Embryonic facial prominence (tissue), 1 donor: ENCODE measurements at regions not wholly inside any gene's neighbourhood (a gene's known extent, or its start where the extent isn't known, plus 50 kb on each side); places are given as distances from the start of the nearest gene placed in this dataset.
"Not testable (repeated sequence)": the region's sequence is repeated elsewhere in the genome, so short reads cannot be mapped to it uniquely, and the experiment has no call there.

Source experiments
- DNase-seq: peaks from one replicate; pipeline ENCODE4 v3.0.0-alpha.2; 2016; ENCODE audit errors: extremely low spot score

GRCh38 chr18:8499810-8500675 lies 109.2 kb upstream of the RAB12 start:
- no peak for DNase-seq

GRCh38 chr18:8501044-8501443 lies 108.2 kb upstream of the RAB12 start:
- DNase-seq: no peak

- no peak for DNase-seq
Measured at GRCh38 chr18:8503248-8503647, 106.0 kb upstream of the RAB12 start.

GRCh38 chr18:8504424-8504823 lies 104.8 kb upstream of the RAB12 start:
- no peak for DNase-seq

GRCh38 chr18:8504880-8505435 lies 104.3 kb upstream of the RAB12 start:
- DNase-seq: no peak

GRCh38 chr18:8506251-8507049 lies 102.8 kb upstream of the RAB12 start:
- DNase-seq: no peak

GRCh38 chr18:8507361-8507760 lies 101.9 kb upstream of the RAB12 start:
- no peak for DNase-seq

GRCh38 chr18:8507915-8508705 lies 101.1 kb upstream of the RAB12 start:
- DNase-seq: no peak

GRCh38 chr18:8513249-8513648 lies 96.0 kb upstream of the RAB12 start:
- DNase-seq: no peak

GRCh38 chr18:8514409-8514808 lies 94.8 kb upstream of the RAB12 start:
- no peak for DNase-seq

GRCh38 chr18:8515142-8515865 lies 93.9 kb upstream of the RAB12 start:
- DNase-seq: no peak

GRCh38 chr18:8516371-8517250 lies 92.6 kb upstream of the RAB12 start:
- no peak for DNase-seq

GRCh38 chr18:8517276-8517675 lies 92.0 kb upstream of the RAB12 start:
- no peak for DNase-seq

GRCh38 chr18:8519102-8519501 lies 90.1 kb upstream of the RAB12 start:
- no peak for DNase-seq

- no peak for DNase-seq
Measured at GRCh38 chr18:8520266-8520665, 89.0 kb upstream of the RAB12 start.

GRCh38 chr18:8522756-8523155 lies 86.5 kb upstream of the RAB12 start:
- no peak for DNase-seq

GRCh38 chr18:8525692-8526091 lies 83.5 kb upstream of the RAB12 start:
- no peak for DNase-seq

- no peak for DNase-seq
Measured at GRCh38 chr18:8526332-8526731, 82.9 kb upstream of the RAB12 start.

GRCh38 chr18:8529609-8530008 lies 79.6 kb upstream of the RAB12 start:
- DNase-seq: no peak

GRCh38 chr18:8531084-8531483 lies 78.2 kb upstream of the RAB12 start:
- DNase-seq: not testable (repeated sequence)
